ENCODE measurements at regions not wholly inside any gene's neighbourhood (a gene's known extent, or its start where the extent isn't known, plus 50 kb on each side); places are given as distances from the start of the nearest gene placed in this dataset.

- no peak overlapping the region for H2AFZ ChIP-seq (ENCODE audit: low read depth, low read length, severe bottlenecking)
- no peaks in the 10 kb centered on the region for H3K79me2 ChIP-seq (ENCODE audit: insufficient read depth, low read length)
- no peaks in the 10 kb centered on the region for H3K36me3 ChIP-seq (ENCODE audit: low read length)
- H3K4me2 ChIP-seq (ENCODE audit: low read depth, low read length, poor library complexity, severe bottlenecking), result no peak overlapping the region
- no peaks in the 10 kb centered on the region for H3F3A ChIP-seq (ENCODE audit: insufficient read depth)
- no peaks in the 10 kb centered on the region for H3K27me3 ChIP-seq (ENCODE audit: low read length)
- no peak overlapping the region for H3K9ac ChIP-seq (ENCODE audit: low read length)
- no peaks in the 10 kb centered on the region for H3K9me2 ChIP-seq (replicated peaks; ENCODE audit: insufficient read depth, low read length)
- no peak overlapping the region for H3K4me3 ChIP-seq (ENCODE audit: insufficient read depth, low read length, poor library complexity, severe bottlenecking)
- H3K9me3 ChIP-seq (ENCODE audit: insufficient read depth, low read length), result no peaks in the 10 kb centered on the region
- H4K20me1 ChIP-seq (ENCODE audit: low read depth, low read length), result no peaks in the 10 kb centered on the region
- H3K27ac ChIP-seq (ENCODE audit: low read depth, low read length), result no peak overlapping the region
- TF ChIP-seq EZH2phosphoT487 (conservative IDR thresholded peaks at IDR 0.05; ENCODE audit: low read length), result no peak
- no peak for TF ChIP-seq CTCF (IDR thresholded peaks at IDR 0.05; ENCODE audit: insufficient read depth, low read length, poor library complexity, severe bottlenecking)
Measured at GRCh38 chr2:104050656-104051242, 803.2 kb upstream of the POU3F3 start.

DNA sequence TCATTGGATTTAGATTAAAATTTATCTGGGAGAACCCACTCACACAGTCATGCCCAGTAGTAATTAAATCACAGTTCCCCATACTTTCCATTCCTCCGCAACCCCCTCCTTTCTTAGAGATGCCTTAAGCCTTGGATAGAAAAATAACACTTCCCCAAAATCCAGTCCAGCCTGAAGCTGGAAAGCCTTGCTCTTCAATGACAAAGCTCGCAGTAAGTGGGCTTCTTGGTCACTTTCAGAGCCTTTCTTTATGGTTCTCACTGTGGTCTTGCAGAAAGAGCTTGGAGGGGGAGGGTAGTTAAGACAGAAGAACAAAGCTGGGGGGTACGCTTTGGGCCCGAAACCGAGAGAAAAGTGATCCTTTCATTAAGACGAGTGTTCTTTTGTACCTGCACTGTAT, 802.1 kb upstream of the POU3F3 start:
- H3K27ac ChIP-seq (ENCODE audit: low read depth, low read length), result no peak overlapping the region
- H3F3A ChIP-seq (ENCODE audit: insufficient read depth), result no peaks in the 10 kb centered on the region
- H3K9me3 ChIP-seq (ENCODE audit: insufficient read depth, low read length), result no peaks in the 10 kb centered on the region
- H3K79me2 ChIP-seq (ENCODE audit: insufficient read depth, low read length), result no peaks in the 10 kb centered on the region
- TF ChIP-seq CTCF (IDR thresholded peaks at IDR 0.05; ENCODE audit: insufficient read depth, low read length, poor library complexity, severe bottlenecking), result no peak
- TF ChIP-seq EZH2phosphoT487 (conservative IDR thresholded peaks at IDR 0.05; ENCODE audit: low read length), result no peak
- no peak overlapping the region for H2AFZ ChIP-seq (ENCODE audit: low read depth, low read length, severe bottlenecking)
- no peaks in the 10 kb centered on the region for H3K27me3 ChIP-seq (ENCODE audit: low read length)
- no peaks in the 10 kb centered on the region for H3K9me2 ChIP-seq (replicated peaks; ENCODE audit: insufficient read depth, low read length)
- H3K4me3 ChIP-seq (ENCODE audit: insufficient read depth, low read length, poor library complexity, severe bottlenecking), result no peak overlapping the region
- no peak overlapping the region for H3K9ac ChIP-seq (ENCODE audit: low read length)
- H4K20me1 ChIP-seq (ENCODE audit: low read depth, low read length), result no peaks in the 10 kb centered on the region
- no peaks in the 10 kb centered on the region for H3K36me3 ChIP-seq (ENCODE audit: low read length)
- no peak overlapping the region for H3K4me2 ChIP-seq (ENCODE audit: low read depth, low read length, poor library complexity, severe bottlenecking)

GRCh38 chr2:104052356-104052755, 801.6 kb upstream of the POU3F3 start:
- H3K27me3 ChIP-seq (ENCODE audit: low read length), result no peaks in the 10 kb centered on the region
- no peak overlapping the region for H3K9ac ChIP-seq (ENCODE audit: low read length)
- H3K4me2 ChIP-seq (ENCODE audit: low read depth, low read length, poor library complexity, severe bottlenecking), result no peak overlapping the region
- H3K27ac ChIP-seq (ENCODE audit: low read depth, low read length), result no peak overlapping the region
- H4K20me1 ChIP-seq (ENCODE audit: low read depth, low read length), result no peaks in the 10 kb centered on the region
- TF ChIP-seq EZH2phosphoT487 (conservative IDR thresholded peaks at IDR 0.05; ENCODE audit: low read length), result no peak
- TF ChIP-seq CTCF (IDR thresholded peaks at IDR 0.05; ENCODE audit: insufficient read depth, low read length, poor library complexity, severe bottlenecking), result no peak
- no peaks in the 10 kb centered on the region for H3K79me2 ChIP-seq (ENCODE audit: insufficient read depth, low read length)
- no peaks in the 10 kb centered on the region for H3K9me3 ChIP-seq (ENCODE audit: insufficient read depth, low read length)
- no peak overlapping the region for H3K4me3 ChIP-seq (ENCODE audit: insufficient read depth, low read length, poor library complexity, severe bottlenecking)
- H3K9me2 ChIP-seq (replicated peaks; ENCODE audit: insufficient read depth, low read length), result no peaks in the 10 kb centered on the region
- no peaks in the 10 kb centered on the region for H3F3A ChIP-seq (ENCODE audit: insufficient read depth)
- no peaks in the 10 kb centered on the region for H3K36me3 ChIP-seq (ENCODE audit: low read length)
- no peak overlapping the region for H2AFZ ChIP-seq (ENCODE audit: low read depth, low read length, severe bottlenecking)
